K562 (cell line): ENCODE measurements at regions not wholly inside any gene's neighbourhood (a gene's known extent, or its start where the extent isn't known, plus 50 kb on each side); places are given as distances from the start of the nearest gene placed in this dataset.

Experiments used
- FOXK1 ChIP-seq: sonication (generic); formaldehyde crosslinking; IDR thresholded peaks from 2 replicates; pipeline ENCODE4 v1.8.0; 2022; ENCODE audit warnings: missing genetic modification reagents, mild to moderate bottlenecking, borderline replicate concordance
- JUND ChIP-seq, 2 experiments: IDR thresholded peaks; 2 replicates in 1 of 2; 3 replicates in 1 of 2; pipeline ENCODE4 v1.6.1; 2011; ENCODE audit warnings: borderline replicate concordance in 2 of 2, low read depth in 2 of 2, low read length in 2 of 2, improper control_type of control experiment in 1 of 2, missing biosample characterization in 1 of 2, missing genetic modification characterization in 1 of 2, missing genetic modification reagents in 1 of 2
- RBFOX2 ChIP-seq: fragments of 200-400 bp; formaldehyde crosslinking; IDR thresholded peaks from 2 replicates; pipeline ENCODE4 v1.6.1; 2017; ENCODE audit warnings: low read depth, mild to moderate bottlenecking, low read length, moderate library complexity
- TF ChIP-seq, protein P1 (sequence below): fragments of 250-450 bp; sonication (Bioruptor Pico); IDR thresholded peaks from 2 replicates; pipeline ENCODE4 v1.8.0; 2022; ENCODE audit warnings: moderate library complexity, mild to moderate bottlenecking, inconsistent platforms
- TF ChIP-seq, protein P2 (sequence below): fragments of 250-450 bp; sonication (Bioruptor Pico); IDR thresholded peaks from 2 replicates; pipeline ENCODE4 v1.4.0; 2020; ENCODE audit warnings: mild to moderate bottlenecking
- TF ChIP-seq, protein P3 (sequence below), 2 experiments: fragments of 450-650 bp; conservative IDR thresholded peaks; 2 replicates each; pipeline ENCODE4 v1.6.1; 2017; ENCODE audit warnings: mild to moderate bottlenecking in 2 of 2, moderate library complexity in 2 of 2
- TF ChIP-seq, protein P4 (sequence below), 2 experiments: fragments of 450-650 bp; formaldehyde crosslinking in 1 of 2; IDR thresholded peaks; 2 replicates each; pipeline versions ENCODE4 v1.4.0 to v1.6.1; 2014 to 2020; ENCODE audit warnings: mild to moderate bottlenecking in 2 of 2, borderline replicate concordance in 1 of 2, low read depth in 1 of 2

DNA sequence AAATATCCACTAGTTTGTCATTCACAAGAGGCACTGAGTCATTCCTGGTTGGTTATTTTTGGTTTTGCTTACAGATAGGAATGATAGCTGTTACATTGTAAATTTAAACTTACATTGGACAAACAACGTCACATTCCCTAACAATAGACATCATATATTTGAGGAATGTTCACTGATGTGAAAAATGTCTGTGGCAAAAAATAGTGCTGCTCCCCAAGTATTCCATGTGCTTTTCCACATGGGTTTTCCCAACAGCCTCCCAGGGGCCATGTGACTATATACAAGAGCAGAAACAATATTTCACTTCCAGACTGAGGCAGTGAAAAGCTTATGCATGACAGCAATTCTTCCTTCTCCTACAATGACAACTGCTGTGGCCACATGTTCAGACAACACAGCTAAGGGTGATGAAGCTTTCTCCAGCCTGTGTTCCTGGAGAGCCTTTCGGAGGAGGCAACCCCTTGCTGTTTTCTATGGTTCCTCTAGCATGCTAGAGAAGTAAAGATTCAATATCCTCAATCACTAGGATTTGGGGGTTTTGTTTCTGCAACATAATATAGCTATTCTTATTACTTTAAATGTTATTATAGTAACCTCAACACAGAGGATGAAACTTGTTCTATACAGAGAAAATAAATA is 202.7 kb downstream of the PTH2R start (continued):
- TF ChIP-seq, protein P1, sequence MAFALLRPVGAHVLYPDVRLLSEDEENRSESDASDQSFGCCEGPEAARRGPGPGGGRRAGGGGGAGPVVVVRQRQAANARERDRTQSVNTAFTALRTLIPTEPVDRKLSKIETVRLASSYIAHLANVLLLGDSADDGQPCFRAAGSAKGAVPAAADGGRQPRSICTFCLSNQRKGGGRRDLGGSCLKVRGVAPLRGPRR: no peak
- 0 out of 2 replicates have a peak, but pooled peaks have one; percentile 15 for TF ChIP-seq JUND (IDR thresholded peaks at IDR 0.05; ENCODE audit: borderline replicate concordance, low read depth, low read length)
- no peak for TF ChIP-seq JUND (tag; IDR thresholded peaks at IDR 0.05; ENCODE audit: borderline replicate concordance, low read depth, low read length)
- TF ChIP-seq, protein P2, sequence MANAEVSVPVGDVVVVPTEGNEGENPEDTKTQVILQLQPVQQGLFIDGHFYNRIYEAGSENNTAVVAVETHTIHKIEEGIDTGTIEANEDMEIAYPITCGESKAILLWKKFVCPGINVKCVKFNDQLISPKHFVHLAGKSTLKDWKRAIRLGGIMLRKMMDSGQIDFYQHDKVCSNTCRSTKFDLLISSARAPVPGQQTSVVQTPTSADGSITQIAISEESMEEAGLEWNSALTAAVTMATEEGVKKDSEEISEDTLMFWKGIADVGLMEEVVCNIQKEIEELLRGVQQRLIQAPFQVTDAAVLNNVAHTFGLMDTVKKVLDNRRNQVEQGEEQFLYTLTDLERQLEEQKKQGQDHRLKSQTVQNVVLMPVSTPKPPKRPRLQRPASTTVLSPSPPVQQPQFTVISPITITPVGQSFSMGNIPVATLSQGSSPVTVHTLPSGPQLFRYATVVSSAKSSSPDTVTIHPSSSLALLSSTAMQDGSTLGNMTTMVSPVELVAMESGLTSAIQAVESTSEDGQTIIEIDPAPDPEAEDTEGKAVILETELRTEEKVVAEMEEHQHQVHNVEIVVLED (CRISPR knock-in tag): no peak
- TF ChIP-seq, protein P3, sequence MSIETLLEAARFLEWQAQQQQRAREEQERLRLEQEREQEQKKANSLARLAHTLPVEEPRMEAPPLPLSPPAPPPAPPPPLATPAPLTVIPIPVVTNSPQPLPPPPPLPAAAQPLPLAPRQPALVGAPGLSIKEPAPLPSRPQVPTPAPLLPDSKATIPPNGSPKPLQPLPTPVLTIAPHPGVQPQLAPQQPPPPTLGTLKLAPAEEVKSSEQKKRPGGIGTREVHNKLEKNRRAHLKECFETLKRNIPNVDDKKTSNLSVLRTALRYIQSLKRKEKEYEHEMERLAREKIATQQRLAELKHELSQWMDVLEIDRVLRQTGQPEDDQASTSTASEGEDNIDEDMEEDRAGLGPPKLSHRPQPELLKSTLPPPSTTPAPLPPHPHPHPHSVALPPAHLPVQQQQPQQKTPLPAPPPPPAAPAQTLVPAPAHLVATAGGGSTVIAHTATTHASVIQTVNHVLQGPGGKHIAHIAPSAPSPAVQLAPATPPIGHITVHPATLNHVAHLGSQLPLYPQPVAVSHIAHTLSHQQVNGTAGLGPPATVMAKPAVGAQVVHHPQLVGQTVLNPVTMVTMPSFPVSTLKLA (conservative IDR thresholded peaks at IDR 0.05): peak in 1 of 2 experiments; percentile 28; a peak in 1 of 4 replicates
- no peak for TF ChIP-seq RBFOX2
- no peak for TF ChIP-seq FOXK1 (CRISPR knock-in tag)
- TF ChIP-seq, protein P4, sequence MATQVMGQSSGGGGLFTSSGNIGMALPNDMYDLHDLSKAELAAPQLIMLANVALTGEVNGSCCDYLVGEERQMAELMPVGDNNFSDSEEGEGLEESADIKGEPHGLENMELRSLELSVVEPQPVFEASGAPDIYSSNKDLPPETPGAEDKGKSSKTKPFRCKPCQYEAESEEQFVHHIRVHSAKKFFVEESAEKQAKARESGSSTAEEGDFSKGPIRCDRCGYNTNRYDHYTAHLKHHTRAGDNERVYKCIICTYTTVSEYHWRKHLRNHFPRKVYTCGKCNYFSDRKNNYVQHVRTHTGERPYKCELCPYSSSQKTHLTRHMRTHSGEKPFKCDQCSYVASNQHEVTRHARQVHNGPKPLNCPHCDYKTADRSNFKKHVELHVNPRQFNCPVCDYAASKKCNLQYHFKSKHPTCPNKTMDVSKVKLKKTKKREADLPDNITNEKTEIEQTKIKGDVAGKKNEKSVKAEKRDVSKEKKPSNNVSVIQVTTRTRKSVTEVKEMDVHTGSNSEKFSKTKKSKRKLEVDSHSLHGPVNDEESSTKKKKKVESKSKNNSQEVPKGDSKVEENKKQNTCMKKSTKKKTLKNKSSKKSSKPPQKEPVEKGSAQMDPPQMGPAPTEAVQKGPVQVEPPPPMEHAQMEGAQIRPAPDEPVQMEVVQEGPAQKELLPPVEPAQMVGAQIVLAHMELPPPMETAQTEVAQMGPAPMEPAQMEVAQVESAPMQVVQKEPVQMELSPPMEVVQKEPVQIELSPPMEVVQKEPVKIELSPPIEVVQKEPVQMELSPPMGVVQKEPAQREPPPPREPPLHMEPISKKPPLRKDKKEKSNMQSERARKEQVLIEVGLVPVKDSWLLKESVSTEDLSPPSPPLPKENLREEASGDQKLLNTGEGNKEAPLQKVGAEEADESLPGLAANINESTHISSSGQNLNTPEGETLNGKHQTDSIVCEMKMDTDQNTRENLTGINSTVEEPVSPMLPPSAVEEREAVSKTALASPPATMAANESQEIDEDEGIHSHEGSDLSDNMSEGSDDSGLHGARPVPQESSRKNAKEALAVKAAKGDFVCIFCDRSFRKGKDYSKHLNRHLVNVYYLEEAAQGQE (IDR thresholded peaks at IDR 0.05; ENCODE audit: borderline replicate concordance): no peak
- TF ChIP-seq, protein P4 (CRISPR knock-in tag; IDR thresholded peaks at IDR 0.05; ENCODE audit: low read depth): no peak
